HepG2 (cell line): ENCODE measurements at regions not wholly inside any gene's neighbourhood (a gene's known extent, or its start where the extent isn't known, plus 50 kb on each side); places are given as distances from the start of the nearest gene placed in this dataset.

Source experiments
- ATAC-seq: fragments of 200-7000 bp; cut with Tn5 transposase; 3 replicates; pipeline ENCODE4 v1.9.1; 2020; ENCODE audit warnings: mild to moderate bottlenecking, moderate library complexity
- BruUV-seq: library from RNA; stranded (reverse); fragments of 400-500 nt; replicated peaks from 2 replicates; lab custom pipeline; 2021; lab: Mats Ljungman, UMichigan
- CTCF ChIA-PET: fragments of 300-600 bp; formaldehyde crosslinking; extraction: SDS; loops from one replicate; lab custom pipeline; 2021; ENCODE audit warnings: low total read pairs, inconsistent platforms, low intra/inter-chr PET ratio; lab: Yijun Ruan, JAX
- POLR2A ChIA-PET: fragments of 350-600 bp; sonication (Branson Sonifier 250); formaldehyde crosslinking; loops from one replicate; lab custom pipeline; 2020; ENCODE audit warnings: antibody characterized with exemption, inconsistent platforms; lab: Yijun Ruan, JAX
- DNase-seq: peaks from one replicate; pipeline ENCODE4 v3.0.0-alpha.2; 2015; ENCODE audit warnings: low spot score
- FAIRE-seq: peaks from 3 replicates; lab custom pipeline; 2011; peaks lifted over from hg19 to GRCh38; lab: Jason Lieb, UNC
- H2AFZ ChIP-seq: one replicate; pipeline ENCODE4 v1.6.1; 2011; ENCODE audit warnings: low read length, inconsistent platforms
- H3K27ac ChIP-seq: fragments of 300-600 bp; 3 replicates; pipeline ENCODE4 v1.8.0; 2011; ENCODE audit warnings: mixed run types, mild to moderate bottlenecking, mixed read lengths, low read length, inconsistent platforms; ENCODE audit not compliant: insufficient read depth; ENCODE audit errors: extremely low read length
- H3K27me3 ChIP-seq, 2 experiments: fragments of 200-600 bp in 1 of 2; 2 replicates in 1 of 2; 3 replicates in 1 of 2; pipeline versions ENCODE4 v1.6.0 to v1.8.0; 2011; ENCODE audit warnings: low read length in 2 of 2, mild to moderate bottlenecking in 2 of 2, moderate library complexity in 2 of 2, inconsistent platforms in 1 of 2; ENCODE audit not compliant: insufficient read depth in 2 of 2, control insufficient read depth in 1 of 2
- H3K36me3 ChIP-seq, 2 experiments: fragments of 200-600 bp in 1 of 2; replicated peaks in 1 of 2; 2 replicates in 1 of 2; 3 replicates in 1 of 2; pipeline versions ENCODE4 v1.5.1 to v1.8.0; 2011; ENCODE audit warnings: low read length in 2 of 2, inconsistent platforms in 1 of 2; ENCODE audit not compliant: insufficient read depth in 2 of 2, control insufficient read depth in 1 of 2
- H3K4me1 ChIP-seq: 2 replicates; pipeline ENCODE4 v1.5.1; 2012; ENCODE audit warnings: low read length, inconsistent platforms; ENCODE audit not compliant: insufficient read depth
- H3K4me2 ChIP-seq: 2 replicates; pipeline ENCODE4 v1.6.0; 2011; ENCODE audit warnings: low read depth, low read length, inconsistent platforms
- H3K4me3 ChIP-seq, 3 experiments: fragments of 200-600 bp in 1 of 3; sonication (generic), shearing (Covaris generic) in 1 of 3; replicated peaks in 1 of 3; 2 replicates each; pipeline ENCODE4 v1.5.1; 2011 to 2016; ENCODE audit warnings: low read length in 3 of 3, inconsistent platforms in 2 of 3, low read depth in 2 of 3, mild to moderate bottlenecking in 2 of 3, control low read depth in 1 of 3, mixed read lengths in 1 of 3; ENCODE audit not compliant: insufficient read depth in 1 of 3
- H3K79me2 ChIP-seq: one replicate; pipeline ENCODE4 v1.6.1; 2011; ENCODE audit warnings: low read length, inconsistent platforms; ENCODE audit not compliant: insufficient read depth
- H3K9ac ChIP-seq: 2 replicates; pipeline ENCODE4 v1.6.0; 2011; ENCODE audit warnings: mild to moderate bottlenecking, low read depth, low read length, inconsistent platforms; ENCODE audit not compliant: insufficient read depth
- H3K9me3 ChIP-seq: 2 replicates; pipeline ENCODE4 v1.5.1; 2012; ENCODE audit warnings: mild to moderate bottlenecking, low read length
- H4K20me1 ChIP-seq: 2 replicates; pipeline ENCODE4 v1.6.0; 2011; ENCODE audit warnings: inconsistent platforms, mild to moderate bottlenecking, low read length, moderate library complexity; ENCODE audit not compliant: insufficient read depth
- CTCF ChIP-seq: sonication (generic); formaldehyde crosslinking; IDR thresholded peaks from 2 replicates; pipeline ENCODE4 v1.5.0; 2020; ENCODE audit warnings: mild to moderate bottlenecking, missing genetic modification reagents, moderate library complexity
- PHF8 ChIP-seq: sonication (generic); formaldehyde crosslinking; IDR thresholded peaks from 2 replicates; pipeline ENCODE4 v1.5.0; 2020; ENCODE audit warnings: missing genetic modification reagents
- PRMT3 ChIP-seq: sonication (generic); formaldehyde crosslinking; IDR thresholded peaks from 2 replicates; pipeline ENCODE4 v1.8.1; 2022; ENCODE audit warnings: low read depth, mild to moderate bottlenecking, moderate library complexity, missing genetic modification reagents, borderline replicate concordance
- STAG1 ChIP-seq: sonication (generic); formaldehyde crosslinking; IDR thresholded peaks from 2 replicates; pipeline ENCODE4 v1.4.0; 2020; ENCODE audit warnings: missing genetic modification reagents
- ZNF143 ChIP-seq: sonication (generic); formaldehyde crosslinking; IDR thresholded peaks from 2 replicates; pipeline ENCODE4 v1.4.0; 2020; ENCODE audit warnings: missing genetic modification reagents
- WGBS: methylation state at CpG from one replicate; pipeline ENCODE4 v1.1.6; 2017; ENCODE audit warnings: low lambda C conversion rate; 5-methylcytosine and 5-hydroxymethylcytosine counted together
- in situ Hi-C: cut with HindIII; loops from 2 replicates; pipeline ENCODE4 v1.10.0; 2017; ENCODE audit warnings: low pct_unique_long_range_greater_than_20kb; ENCODE audit not compliant: extremely low pct_ligation_motif_present
- intact Hi-C: fragments of 100-400 bp; cut with micrococcal nuclease; formaldehyde crosslinking; loops from one replicate; pipeline ENCODE4 v1.10.0; 2022; ENCODE audit not compliant: unreplicated experiment
- TF ChIP-seq, protein P1 (sequence below): sonication (generic); formaldehyde crosslinking; IDR thresholded peaks from 2 replicates; pipeline ENCODE4 v1.5.1; 2020; ENCODE audit warnings: missing genetic modification reagents, mild to moderate bottlenecking, borderline replicate concordance

GRCh38 chr9:19642256-19642655 is 146.6 kb downstream of the SLC24A2 start:
- Histone ChIP-seq H3K4me3 (no peak overlapping the region), H3K4me2 (no peak overlapping the region), H3K9me3 (no peaks in the 10 kb centered on the region), H2AFZ (no peak overlapping the region), H3K9ac (no peak overlapping the region), H3K36me3 (no peaks in the 10 kb centered on the region), H3K79me2 (no peaks in the 10 kb centered on the region), H4K20me1 (no peaks in the 10 kb centered on the region), H3K4me1 (no peaks in the 10 kb centered on the region), H3K27ac (no peak overlapping the region), H3K27me3 (no peaks in the 10 kb centered on the region)
- FAIRE-seq (no peak), ATAC-seq (peak; percentile 89), DNase-seq (peak; percentile 2)
- in situ Hi-C loops = no loop called here
- TF ChIP-seq PRMT3 (CRISPR knock-in tag) (no peak), PHF8 (CRISPR knock-in tag) (no peak), STAG1 (CRISPR knock-in tag) (peak; percentile 20; the same call in 1 of the 2 replicates), CTCF (peak; percentile 33)
- WGBS = 23% methylated on average over 2 of the region's 2 CpGs
- ChIA-PET POLR2A (no interaction called here), CTCF (no interaction called here)
- intact Hi-C loops = no loop called here
- BruUV-seq = no TSS peak

DNA sequence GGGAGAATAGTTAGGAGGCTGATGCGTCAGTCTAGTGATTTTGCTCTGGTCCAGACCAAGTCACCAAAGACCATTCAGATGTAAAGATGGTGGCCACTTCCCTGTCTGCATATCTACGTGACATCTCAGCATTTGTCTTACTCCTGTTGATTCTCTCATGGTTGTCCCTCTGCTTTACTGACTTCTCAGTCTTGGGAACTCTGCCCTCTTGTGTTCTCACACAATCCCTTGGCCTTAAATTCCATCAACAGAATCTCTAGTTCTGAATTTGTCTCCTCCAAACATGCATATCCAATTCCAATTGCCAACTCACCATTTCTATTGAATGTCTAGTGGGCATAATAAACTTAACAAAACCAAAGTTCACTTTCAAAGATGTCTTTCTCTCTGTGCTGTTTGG is 147.8 kb downstream of the SLC24A2 start:
- Histone ChIP-seq H3K79me2 (no peaks in the 10 kb centered on the region), H2AFZ (no peak overlapping the region), H4K20me1 (no peaks in the 10 kb centered on the region), H3K27ac (no peak overlapping the region), H3K9ac (no peak overlapping the region), H3K9me3 (no peaks in the 10 kb centered on the region), H3K4me2 (no peak overlapping the region), H3K27me3 (no peaks in the 10 kb centered on the region), H3K36me3 (no peaks in the 10 kb centered on the region), H3K4me1 (no peaks in the 10 kb centered on the region), H3K4me3 (no peak overlapping the region)
- no peak for ATAC-seq
- CTCF ChIA-PET = no interaction called here
- no peak for DNase-seq
- TF ChIP-seq CTCF (0 out of 2 replicates have a peak, but pooled peaks have one; percentile 19), ZNF143 (CRISPR knock-in tag) (no peak), STAG1 (CRISPR knock-in tag) (0 out of 2 replicates have a peak, but pooled peaks have one; percentile 6)
- TF ChIP-seq, protein P1, sequence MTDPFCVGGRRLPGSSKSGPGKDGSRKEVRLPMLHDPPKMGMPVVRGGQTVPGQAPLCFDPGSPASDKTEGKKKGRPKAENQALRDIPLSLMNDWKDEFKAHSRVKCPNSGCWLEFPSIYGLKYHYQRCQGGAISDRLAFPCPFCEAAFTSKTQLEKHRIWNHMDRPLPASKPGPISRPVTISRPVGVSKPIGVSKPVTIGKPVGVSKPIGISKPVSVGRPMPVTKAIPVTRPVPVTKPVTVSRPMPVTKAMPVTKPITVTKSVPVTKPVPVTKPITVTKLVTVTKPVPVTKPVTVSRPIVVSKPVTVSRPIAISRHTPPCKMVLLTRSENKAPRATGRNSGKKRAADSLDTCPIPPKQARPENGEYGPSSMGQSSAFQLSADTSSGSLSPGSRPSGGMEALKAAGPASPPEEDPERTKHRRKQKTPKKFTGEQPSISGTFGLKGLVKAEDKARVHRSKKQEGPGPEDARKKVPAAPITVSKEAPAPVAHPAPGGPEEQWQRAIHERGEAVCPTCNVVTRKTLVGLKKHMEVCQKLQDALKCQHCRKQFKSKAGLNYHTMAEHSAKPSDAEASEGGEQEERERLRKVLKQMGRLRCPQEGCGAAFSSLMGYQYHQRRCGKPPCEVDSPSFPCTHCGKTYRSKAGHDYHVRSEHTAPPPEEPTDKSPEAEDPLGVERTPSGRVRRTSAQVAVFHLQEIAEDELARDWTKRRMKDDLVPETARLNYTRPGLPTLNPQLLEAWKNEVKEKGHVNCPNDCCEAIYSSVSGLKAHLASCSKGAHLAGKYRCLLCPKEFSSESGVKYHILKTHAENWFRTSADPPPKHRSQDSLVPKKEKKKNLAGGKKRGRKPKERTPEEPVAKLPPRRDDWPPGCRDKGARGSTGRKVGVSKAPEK (CRISPR knock-in tag) = no peak
- intact Hi-C loops (no loop called here), in situ Hi-C loops (no loop called here)
- FAIRE-seq = peak; percentile 43
- WGBS = 29% methylated on average over 2 of the region's 2 CpGs
- POLR2A ChIA-PET = no interaction called here
- no TSS peak for BruUV-seq
